GM19455 (cell line): ENCODE measurements at regions not wholly inside any gene's neighbourhood (a gene's known extent, or its start where the extent isn't known, plus 50 kb on each side); places are given as distances from the start of the nearest gene placed in this dataset.
"Not testable (repeated sequence)": the region's sequence is repeated elsewhere in the genome, so short reads cannot be mapped to it uniquely, and the experiment has no call there.

Source experiments
- ATAC-seq: cut with Tn5 transposase; IDR thresholded peaks from one replicate; pipeline ENCODE4 v1.9.1; 2021; ENCODE audit not compliant: unreplicated experiment

GRCh38 chr6:28794175-28795002 lies 129.4 kb downstream of the TRIM27 start:
- ATAC-seq = no peak

- ATAC-seq = not testable (repeated sequence)
These were observed 123.1 kb downstream of the TRIM27 start for GRCh38 chr6:28800647-28801046.

GRCh38 chr6:28802417-28803336 lies 121.1 kb downstream of the TRIM27 start:
- ATAC-seq = no peak

- ATAC-seq = no peak
These were observed 120.5 kb downstream of the TRIM27 start for GRCh38 chr6:28803337-28803709.

GRCh38 chr6:28807682-28808280 lies 116.0 kb downstream of the TRIM27 start:
- ATAC-seq = no peak

GRCh38 chr6:28808383-28808782 lies 115.4 kb downstream of the TRIM27 start:
- ATAC-seq = no peak

GRCh38 chr6:28809947-28810658 lies 113.7 kb downstream of the TRIM27 start:
- ATAC-seq = no peak

GRCh38 chr6:28810659-28811053 lies 113.1 kb downstream of the TRIM27 start:
- no peak for ATAC-seq

GRCh38 chr6:28811873-28812272 lies 111.9 kb downstream of the TRIM27 start:
- ATAC-seq = no peak

- no peak for ATAC-seq
These were observed 110.8 kb downstream of the TRIM27 start for GRCh38 chr6:28812778-28813569.

- no peak for ATAC-seq
These were observed 109.5 kb downstream of the TRIM27 start for GRCh38 chr6:28814032-28814976.

GRCh38 chr6:28816339-28816908 lies 107.4 kb downstream of the TRIM27 start:
- ATAC-seq = no peak

- ATAC-seq = no peak
These were observed 106.6 kb downstream of the TRIM27 start for GRCh38 chr6:28816909-28817807.

GRCh38 chr6:28817808-28818145 lies 106.0 kb downstream of the TRIM27 start:
- no peak for ATAC-seq

GRCh38 chr6:28824793-28825731 lies 98.7 kb downstream of the TRIM27 start:
- ATAC-seq = no peak

- ATAC-seq = no peak
These were observed 98.0 kb downstream of the TRIM27 start for GRCh38 chr6:28825732-28826293.
